ENCODE measurements at regions not wholly inside any gene's neighbourhood (a gene's known extent, or its start where the extent isn't known, plus 50 kb on each side); places are given as distances from the start of the nearest gene placed in this dataset.

DNA sequence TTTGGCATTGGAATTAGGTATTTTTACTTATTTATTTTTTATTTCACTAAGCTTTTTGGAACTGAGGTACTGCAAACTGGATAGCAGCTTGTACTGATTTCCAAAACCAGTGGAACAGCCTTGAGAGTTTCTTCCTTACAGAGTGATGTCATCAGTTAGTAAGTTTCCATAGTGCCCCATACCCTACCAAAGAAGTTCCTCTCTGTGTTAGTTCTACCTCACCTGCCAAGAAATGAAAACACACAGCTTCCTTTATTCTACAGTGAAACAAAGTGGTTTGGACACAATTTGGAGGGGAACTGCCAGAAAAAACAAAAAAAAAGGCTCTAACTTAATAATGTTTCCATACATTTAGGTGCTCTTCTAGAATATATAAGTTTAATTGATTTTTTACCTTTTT, 430.9 kb upstream of the ADGRL2 start:
- DNase-seq (ENCODE audit: low read depth in 4 of 4, low spot score in 2 of 4), result no peak

DNA sequence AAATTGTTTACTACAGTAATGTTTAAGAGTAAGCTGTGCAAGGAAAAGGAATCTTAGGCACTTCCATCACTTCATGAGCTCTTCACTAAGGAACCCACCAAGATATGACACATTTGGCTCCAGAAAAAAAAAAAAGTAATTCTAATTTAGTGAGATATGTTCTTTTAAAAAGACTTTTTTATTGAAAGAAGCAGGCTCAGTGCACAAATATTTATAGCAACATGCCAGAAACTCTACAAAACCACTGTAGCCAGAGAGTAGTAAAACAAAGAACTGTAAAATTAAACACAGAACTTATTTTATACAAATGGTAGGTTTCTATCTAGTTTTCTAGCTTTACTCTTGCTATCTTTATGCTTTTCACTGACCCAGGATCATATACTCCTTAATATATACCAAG, 434.6 kb upstream of the ADGRL2 start:
- no peak for DNase-seq (ENCODE audit: low read depth in 4 of 4, low spot score in 2 of 4)

DNA sequence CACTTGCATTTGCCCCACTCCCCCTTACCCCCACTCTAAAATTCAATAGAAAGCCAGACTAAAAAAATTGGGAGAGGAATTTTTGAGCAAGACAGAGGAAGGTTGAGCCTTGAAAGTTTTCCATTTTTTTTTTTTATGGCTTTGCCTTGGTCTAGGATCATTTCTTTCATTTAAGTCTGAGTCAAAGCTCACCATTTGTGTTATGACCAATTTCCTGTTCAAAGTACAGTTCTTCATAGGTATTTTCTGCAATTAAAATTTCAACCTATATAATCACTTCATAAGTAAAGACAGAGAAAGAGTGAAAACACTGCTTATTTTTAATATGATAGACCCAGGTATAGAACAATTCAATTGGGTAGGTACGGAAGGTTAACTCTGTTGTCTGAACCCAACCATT, 436.6 kb upstream of the ADGRL2 start:
- DNase-seq (ENCODE audit: low read depth in 4 of 4, low spot score in 2 of 4), result no peak

DNA sequence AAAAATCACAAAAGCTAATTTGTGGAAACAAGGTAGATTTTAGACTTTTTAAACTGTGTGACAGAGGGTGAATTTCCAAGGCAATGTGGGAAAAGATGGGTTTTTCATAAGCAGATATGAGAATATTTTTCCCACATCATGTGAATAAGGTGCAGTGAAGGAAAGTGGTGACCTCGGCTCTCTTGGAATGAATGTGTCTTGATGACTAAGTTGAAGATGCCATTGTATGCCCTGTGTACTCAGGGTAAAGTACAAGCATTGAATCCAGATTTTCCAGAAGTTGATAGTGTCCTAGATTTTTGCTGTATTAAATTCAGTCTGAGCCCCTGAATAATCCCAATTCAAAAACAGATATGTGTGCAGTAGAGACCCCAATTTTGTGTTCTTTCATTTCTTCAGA, 442.6 kb upstream of the ADGRL2 start:
- DNase-seq (ENCODE audit: low read depth in 4 of 4, low spot score in 2 of 4), result no peak

DNA sequence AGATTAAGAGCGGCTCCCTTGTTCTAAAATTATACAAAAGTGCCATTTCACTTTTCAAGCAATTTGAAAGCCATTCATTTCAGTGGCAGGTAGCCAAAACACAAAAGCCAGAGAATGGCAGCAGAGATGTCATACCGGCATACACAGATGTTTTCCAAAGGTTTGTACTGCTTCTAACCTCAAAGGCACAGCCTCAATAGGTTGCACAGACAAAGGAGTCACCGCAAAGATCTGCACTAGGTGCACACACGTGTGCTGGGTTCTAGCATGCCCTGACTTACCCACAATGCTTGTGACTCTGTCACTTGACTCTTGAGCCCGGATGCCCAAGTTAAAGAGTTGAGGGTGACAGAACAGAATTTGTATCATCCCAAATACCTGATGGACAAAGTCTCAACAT, 448.9 kb upstream of the ADGRL2 start:
- no peak for DNase-seq (ENCODE audit: low read depth in 4 of 4, low spot score in 2 of 4)

DNA sequence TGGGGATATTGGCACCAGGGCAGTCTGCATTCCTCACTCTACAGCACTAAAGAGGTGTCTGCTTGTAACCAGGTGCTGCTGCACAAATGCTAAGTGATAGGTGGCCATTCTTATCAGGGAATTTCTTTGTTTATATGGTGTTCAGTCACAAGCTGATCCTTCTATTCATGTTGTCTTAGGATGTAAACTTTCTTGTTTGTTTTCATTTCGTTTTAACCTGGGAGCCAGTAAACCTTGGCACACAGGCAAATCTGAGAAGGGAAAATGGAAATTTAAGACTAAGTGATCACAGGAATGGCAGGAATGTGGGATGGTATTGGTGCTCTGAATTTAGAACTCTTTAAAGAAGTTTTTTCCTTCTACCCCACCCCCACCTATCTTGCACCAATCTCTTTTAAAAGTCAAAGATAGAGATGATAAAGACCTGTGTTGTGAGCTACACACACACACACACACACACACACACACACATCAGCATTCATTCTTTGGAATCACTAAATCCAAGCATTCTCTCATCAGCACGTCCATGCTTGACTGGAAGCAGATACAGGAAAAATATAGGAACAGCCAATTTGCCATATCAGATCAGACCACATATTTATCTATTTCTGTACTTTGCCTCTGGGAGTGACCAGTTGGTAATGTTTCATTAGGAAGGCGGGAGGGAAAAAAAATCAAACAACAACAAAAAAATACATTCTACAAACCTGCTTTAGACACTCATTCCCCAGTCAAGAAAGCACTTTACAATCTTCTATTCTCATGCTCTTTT, 451.4 kb upstream of the ADGRL2 start:
- DNase-seq (ENCODE audit: low read depth in 4 of 4, low spot score in 2 of 4), result no peak

DNA sequence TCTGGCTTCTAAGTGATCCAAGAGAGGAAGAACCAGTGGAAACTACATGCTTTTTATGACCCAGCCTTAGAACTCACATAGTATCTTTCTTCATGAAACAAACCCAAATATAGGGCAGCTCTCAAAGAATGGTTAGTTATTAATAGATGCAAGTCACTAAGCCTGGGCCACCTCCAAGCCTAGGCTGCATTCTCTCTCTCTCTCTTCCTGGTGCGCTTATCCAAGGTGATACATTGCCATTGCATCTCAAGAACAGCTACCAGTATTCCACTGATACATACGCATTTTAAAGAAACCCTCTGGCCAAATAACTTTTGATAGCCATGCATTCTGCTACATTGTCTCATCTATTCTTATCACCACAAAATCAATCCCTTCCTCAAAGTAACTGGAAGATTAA, 455.6 kb upstream of the ADGRL2 start:
- DNase-seq (ENCODE audit: low read depth in 4 of 4, low spot score in 2 of 4), result no peak

DNA sequence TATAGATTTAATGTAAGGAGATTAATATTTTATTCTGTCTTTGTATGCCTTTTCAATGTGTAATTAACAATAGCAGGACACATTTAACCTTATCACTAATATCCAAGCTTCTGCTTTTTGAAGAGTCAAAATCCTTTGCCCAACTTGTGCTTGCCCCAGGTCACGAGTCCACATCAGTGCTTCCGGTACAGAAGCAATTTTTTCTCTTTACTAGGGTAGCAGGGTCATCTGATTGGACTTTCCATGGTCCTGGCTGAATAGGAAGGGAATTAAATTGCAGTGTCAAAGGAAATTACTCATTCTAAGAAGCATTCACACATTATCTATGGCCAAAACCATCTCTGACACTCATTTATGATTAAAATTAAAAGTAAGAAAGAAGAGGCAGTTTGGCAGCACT, 460.5 kb upstream of the ADGRL2 start:
- no peak for DNase-seq (ENCODE audit: low read depth in 4 of 4, low spot score in 2 of 4)

DNA sequence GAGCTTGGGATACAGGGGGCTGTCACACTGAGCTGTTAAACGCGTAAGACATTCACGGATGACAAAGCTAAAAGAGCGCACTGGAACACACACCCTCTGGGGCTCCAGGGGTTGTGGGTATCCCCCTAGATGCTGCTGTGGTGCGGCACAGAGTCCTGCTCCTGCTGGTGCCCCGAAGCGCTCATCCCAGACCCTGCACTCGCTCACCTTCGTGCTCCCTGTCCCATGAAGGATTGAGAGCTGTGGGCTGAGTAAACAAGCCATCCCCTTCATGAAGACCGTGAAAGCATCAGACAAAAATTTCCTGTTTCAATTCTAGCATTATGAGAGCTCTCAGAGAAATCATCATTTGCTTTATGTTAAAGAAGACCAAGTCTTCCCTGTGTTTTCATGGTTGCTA, 463.5 kb upstream of the ADGRL2 start:
- DNase-seq (ENCODE audit: low read depth in 4 of 4, low spot score in 2 of 4), result no peak

DNA sequence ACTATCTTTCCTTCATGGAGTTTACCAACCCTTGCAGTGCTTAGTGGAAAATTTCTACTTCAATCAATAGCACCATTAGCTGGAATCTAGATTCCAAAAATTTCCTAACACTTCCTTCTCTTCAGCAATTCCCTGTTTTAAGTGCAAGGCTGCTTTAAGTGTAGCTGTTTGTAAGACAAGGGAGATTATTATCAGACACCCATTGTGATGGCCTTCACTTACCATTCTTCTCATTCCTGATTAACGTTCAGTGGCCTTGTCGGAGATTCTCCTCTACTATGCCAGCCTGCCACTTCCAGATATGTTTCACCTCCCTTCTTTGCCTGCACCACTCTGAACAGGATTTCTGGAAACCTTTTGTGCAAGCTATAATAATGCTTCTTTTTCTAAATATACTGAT, 464.9 kb upstream of the ADGRL2 start:
- no peak for DNase-seq (ENCODE audit: low read depth in 4 of 4, low spot score in 2 of 4)

DNA sequence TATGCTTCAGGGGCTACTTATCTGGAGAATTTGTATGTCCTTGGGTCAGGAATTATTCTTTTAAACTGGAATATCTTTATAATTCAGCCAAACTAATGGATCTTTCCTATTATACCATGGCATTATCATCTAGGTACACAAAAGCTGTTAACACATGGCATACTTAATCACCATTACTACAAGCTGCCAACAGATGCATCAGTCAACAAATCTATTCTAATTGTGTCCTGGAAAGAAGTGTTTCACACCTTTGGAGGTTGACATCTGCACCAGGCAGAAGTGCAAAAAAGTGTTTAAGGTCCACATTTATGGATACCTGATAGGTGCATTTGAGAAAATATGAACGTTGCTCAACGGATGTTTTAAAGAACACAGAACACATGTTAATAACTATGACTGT, 470.2 kb upstream of the ADGRL2 start:
- no peak for DNase-seq (ENCODE audit: low read depth in 4 of 4, low spot score in 2 of 4)

DNA sequence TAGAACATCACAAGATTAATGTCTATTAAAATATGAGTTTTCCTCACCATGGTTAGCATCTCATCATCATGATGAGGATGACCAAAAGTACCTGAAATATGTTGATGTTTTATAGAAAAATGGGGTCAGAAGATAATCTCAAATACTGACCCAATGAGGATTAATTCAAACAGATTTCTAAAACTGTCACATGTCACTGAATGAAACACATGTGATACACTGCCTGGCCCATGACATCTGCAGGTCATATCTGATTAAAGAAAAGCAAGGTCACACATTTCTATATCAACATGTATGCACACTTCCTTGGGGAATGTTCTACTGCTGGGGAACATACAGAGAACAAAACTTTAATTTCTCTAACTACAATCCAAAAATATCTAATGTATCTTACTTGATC, 470.6 kb upstream of the ADGRL2 start:
- DNase-seq (ENCODE audit: low read depth in 4 of 4, low spot score in 2 of 4), result no peak

DNA sequence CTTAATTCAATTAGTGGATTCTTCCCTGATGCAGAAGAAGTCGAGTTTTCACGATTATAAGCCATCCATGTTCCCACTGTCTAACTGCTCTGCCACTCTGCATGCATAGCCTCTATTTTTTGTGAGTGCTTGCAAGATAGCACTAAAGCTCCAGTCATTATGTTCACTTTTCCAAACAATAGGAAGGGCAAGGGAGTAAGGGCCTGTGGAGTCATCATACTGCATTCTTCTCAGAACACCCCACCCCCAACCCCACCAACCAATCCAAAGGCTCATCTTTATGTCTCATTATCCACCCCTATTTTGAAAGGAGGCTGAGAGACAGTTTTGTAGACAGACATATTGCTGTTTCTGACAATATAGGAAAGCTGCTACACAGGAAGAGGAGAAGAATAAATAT, 471.7 kb upstream of the ADGRL2 start:
- DNase-seq (ENCODE audit: low read depth in 4 of 4, low spot score in 2 of 4), result no peak

DNA sequence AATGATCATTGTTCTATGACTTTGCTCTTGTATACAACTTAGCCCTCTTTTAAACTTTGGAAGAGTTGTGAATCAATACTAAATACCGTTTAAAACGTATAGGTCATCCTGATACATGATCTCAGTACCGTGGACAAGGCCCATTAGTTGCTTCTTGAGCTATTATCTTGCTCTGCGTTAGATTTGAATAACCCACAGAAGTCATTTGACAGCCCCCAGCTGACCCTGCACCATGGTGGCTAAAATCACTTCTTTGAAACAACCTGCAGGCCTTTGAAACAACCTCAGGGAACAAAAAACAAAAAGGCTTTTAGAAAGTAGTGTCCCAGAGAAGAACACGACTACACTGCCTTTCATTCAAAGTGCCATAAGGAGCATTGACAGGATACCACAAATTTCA, 473.0 kb upstream of the ADGRL2 start:
- no peak for DNase-seq (ENCODE audit: low read depth in 4 of 4, low spot score in 2 of 4)

DNA sequence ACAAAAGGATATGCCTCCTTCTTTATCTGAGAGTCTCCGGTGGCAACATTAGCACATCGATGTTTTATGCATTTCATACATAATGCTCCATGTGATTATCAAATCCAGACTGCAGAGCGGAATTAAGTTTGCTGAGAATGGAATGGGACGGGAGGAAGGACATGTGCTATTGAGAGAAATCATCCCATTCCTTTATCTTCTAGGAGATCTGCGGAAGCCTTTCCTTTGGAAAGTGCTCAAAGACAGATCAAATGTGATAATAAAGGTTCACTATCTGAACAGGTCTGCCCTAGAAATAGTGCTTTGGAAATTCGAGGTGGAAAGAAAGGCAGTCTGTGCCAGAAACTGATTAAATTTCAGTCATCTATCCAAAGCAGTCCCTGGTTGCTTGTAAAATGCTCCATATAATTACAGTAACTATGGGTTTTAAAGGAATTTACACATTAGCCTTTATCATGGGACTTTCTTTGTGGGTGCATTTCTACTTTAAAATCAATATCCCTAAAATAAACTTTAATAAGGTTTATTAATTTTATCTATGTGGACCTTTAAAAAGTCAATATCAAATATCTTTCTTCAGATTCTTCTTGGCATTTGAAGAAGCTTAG, 473.5 kb upstream of the ADGRL2 start:
- DNase-seq (ENCODE audit: low read depth in 4 of 4, low spot score in 2 of 4), result no peak

DNA sequence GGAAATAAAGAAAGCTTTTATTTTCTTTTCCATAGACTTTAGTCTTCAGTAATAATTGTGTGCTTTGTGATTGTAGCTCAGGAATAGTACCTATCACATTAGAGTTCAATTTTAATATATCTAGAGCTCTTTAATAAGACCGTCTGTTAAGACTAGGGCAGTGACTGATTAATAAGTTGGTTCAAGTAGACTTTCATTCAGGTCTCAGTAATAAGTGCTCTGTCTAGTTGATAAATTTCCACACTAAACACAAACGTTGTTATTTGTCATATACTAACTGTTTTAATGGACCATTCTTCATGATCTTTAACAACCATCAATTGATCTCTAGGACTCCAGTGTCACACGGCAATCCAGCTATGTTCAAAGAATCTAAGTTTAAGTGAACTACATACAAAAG, 474.5 kb upstream of the ADGRL2 start:
- DNase-seq (ENCODE audit: low read depth in 4 of 4, low spot score in 2 of 4), result no peak

DNA sequence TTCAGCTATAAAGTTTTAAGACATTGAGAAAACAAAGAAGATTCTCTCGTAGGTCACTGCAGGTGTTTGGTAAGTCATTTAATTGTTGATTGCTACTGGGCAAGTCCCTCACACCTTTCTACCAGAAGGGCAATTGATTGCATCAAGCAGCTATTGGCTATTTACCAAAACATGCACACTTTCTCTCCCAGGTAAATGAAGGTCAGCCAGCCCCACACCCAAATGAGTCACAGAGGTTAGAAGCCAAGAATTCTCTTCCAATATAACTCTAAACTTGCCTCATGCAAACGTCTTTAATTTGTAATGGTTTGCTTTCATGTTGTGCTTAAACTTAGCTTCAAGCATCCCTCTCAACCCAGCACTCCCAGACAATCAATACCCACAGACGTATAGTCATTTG, 475.3 kb upstream of the ADGRL2 start:
- DNase-seq (ENCODE audit: low read depth in 4 of 4, low spot score in 2 of 4), result no peak

DNA sequence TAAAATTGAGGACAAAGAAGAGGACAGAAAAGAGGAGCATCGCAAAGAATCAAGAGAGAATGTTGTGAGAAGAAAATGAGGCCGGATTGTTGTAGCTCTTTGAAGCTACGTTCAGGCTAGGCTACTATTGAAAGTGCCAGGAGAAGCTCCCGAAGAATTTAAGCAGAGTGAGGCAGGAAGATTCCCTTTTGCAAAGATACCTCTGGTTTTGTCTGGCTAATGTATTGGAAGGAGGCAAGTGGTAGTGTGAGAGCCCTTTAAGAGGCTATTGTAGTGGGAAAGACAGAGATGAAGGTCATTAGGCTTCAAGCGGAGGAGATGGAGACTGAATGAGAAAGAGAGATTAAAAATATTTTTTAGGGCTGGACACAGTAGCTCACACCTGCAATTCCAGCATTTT, 476.9 kb upstream of the ADGRL2 start:
- DNase-seq (ENCODE audit: low read depth in 4 of 4, low spot score in 2 of 4), result no peak

DNA sequence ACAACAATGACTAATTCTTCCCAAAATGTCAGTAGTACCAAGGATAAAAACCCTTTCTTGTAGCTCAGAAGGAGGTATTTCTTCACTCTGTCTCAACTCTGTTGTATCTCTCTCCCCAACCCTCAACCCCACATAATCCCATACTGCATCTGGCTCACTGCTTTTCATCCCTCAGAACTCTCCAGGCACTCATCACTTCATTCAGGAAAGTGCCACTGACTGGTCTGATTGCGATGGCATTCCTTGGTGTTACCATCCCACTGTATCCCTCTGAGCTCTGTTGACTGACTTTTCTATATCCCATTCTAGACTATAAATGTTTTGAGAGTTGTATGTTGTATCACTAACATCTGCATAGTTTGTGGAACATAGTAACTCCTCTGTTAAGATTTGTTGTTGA, 483.5 kb upstream of the ADGRL2 start:
- DNase-seq (ENCODE audit: low read depth in 4 of 4, low spot score in 2 of 4), result no peak

DNA sequence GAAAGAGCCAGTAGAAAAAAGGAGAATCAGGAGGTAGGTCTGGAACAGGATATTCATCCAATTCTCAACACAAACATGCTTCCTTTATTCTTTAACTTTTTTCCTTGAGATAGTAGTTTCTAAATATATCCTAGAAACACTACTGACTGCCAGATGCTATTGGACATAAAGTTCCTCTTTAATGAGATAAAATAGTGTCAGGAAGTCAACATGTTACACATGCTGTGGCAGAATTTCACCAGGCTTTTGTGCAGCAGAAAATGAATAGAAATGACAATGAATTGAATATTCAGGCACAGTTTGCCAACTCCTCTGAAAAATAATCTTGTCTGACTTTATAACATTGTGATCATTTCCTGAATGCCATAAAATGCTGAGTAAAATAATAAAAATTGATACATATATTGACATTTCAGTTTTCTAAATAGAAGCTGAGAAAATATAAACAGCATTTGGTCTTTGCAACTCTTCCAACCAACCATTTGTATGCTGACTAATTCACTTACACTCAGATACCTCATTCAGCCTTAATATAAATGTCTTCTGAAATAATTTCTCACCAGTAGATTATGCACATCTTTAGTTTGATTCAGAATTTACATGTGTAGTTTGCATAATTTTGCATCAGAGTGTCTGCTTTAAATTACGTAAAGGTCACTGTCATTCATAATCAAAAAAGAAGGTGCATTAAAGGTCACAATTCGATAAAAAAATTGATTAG, 486.1 kb upstream of the ADGRL2 start:
- no peak for DNase-seq (ENCODE audit: low read depth in 4 of 4, low spot score in 2 of 4)

DNA sequence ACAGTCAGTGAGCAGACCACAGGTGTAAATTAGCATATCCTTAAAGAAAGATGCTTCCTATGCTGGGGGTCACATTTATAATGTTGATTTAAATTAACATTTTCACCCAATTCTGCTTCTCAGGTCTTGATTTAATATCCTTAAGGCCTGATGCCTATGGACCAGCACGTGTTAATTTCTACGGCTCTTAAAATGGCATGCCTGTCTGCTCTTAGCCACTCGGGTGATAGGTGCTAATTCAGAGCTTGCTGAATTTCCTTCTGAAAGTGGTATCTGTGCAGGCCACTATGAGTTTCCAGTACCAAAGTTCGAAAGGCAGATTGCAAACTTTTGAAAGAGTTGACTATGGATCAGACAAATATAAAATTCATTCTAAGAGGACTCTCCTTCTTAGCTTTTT, 487.4 kb upstream of the ADGRL2 start:
- DNase-seq (ENCODE audit: low read depth in 4 of 4, low spot score in 2 of 4), result no peak

DNA sequence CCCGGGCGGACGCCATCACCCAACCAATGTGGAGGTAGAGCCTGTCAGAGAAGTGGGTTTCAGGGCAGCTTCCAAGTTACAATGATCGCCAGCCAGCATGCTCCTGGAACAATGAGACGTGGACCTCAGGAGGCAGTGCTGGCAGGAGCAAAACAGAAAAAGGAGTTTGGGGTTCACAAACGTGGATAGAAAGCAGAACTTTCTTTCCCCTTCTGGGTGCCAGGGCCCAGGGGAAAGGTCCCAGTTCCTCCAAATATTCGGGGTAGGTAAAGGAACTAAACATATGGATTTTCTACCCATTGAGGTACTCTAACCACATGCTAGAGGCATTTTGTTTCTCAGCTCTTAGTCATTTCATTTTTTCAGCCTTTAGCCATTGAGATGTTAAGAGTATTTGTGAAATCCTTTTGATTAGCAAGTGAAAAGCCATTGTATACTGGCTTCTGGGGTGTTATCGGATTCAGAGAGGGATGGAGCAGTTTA, 488.4 kb upstream of the ADGRL2 start:
- no peak for DNase-seq (ENCODE audit: low read depth in 4 of 4, low spot score in 2 of 4)
